ENCODE measurements at regions not wholly inside any gene's neighbourhood (a gene's known extent, or its start where the extent isn't known, plus 50 kb on each side); places are given as distances from the start of the nearest gene placed in this dataset.

DNA sequence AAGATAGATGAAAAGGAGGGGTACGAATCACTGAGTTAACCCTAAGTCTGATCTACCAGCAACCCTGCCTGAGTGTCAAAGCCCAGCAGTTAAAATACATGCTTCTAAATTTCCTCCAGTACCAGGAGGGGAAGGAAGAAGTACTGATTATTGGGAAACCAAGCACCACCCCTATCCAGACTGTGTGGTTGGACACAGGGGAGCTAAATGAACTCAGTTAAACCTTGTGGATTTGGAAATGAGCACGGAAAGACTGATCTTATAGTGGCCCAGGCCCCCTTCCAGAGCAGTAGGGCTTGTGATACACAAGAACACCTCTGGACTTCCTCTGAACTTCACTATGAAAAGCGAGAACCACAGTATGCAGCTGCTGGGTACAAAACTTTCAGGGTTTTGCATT lies 585.6 kb downstream of the MAFB start:
- Mint-ChIP-seq H3K27ac (no peak overlapping the region), H3K27me3 (peaks cover 17% of the 10 kb centered on the region), H3K4me1 (no peaks in the 10 kb centered on the region), H3K36me3 (no peaks in the 10 kb centered on the region), H3K4me3 (no peak overlapping the region), H3K9me3 (no peaks in the 10 kb centered on the region)
- DNase-seq (ENCODE audit: low spot score in 2 of 2) (no peak), ATAC-seq (ENCODE audit: low read depth) (no peak)

- no peaks in the 10 kb centered on the region for H3K36me3 Mint-ChIP-seq
Measured at GRCh38 chr20:40101560-40101959, 587.5 kb downstream of the MAFB start.

GRCh38 chr20:40100261-40100660 lies 588.8 kb downstream of the MAFB start:
- no peak for ATAC-seq (ENCODE audit: low read depth)
- Mint-ChIP-seq H3K27ac (no peak overlapping the region), H3K4me1 (no peaks in the 10 kb centered on the region), H3K9me3 (no peaks in the 10 kb centered on the region), H3K4me3 (no peak overlapping the region), H3K36me3 (no peaks in the 10 kb centered on the region), H3K27me3 (peaks cover 10% of the 10 kb centered on the region)
- no peak for DNase-seq (ENCODE audit: low spot score in 2 of 2)

More at GRCh38 chr20:40101560-40101959, 587.5 kb downstream of the MAFB start:
- H3K27me3 Mint-ChIP-seq, result peaks cover 16% of the 10 kb centered on the region
- no peak for ATAC-seq (ENCODE audit: low read depth)
- H3K4me3 Mint-ChIP-seq, result no peak overlapping the region
- no peaks in the 10 kb centered on the region for H3K9me3 Mint-ChIP-seq
- DNase-seq (ENCODE audit: low spot score in 2 of 2), result no peak
- no peaks in the 10 kb centered on the region for H3K4me1 Mint-ChIP-seq
- no peak overlapping the region for H3K27ac Mint-ChIP-seq

- Mint-ChIP-seq H3K4me3 (no peak overlapping the region), H3K27ac (no peak overlapping the region), H3K9me3 (peaks cover 10% of the 10 kb centered on the region), H3K4me1 (no peaks in the 10 kb centered on the region), H3K27me3 (no peaks in the 10 kb centered on the region), H3K36me3 (no peaks in the 10 kb centered on the region)
- ATAC-seq (ENCODE audit: low read depth) (no peak), DNase-seq (ENCODE audit: low spot score in 2 of 2) (no peak)
Measured at GRCh38 chr20:40090236-40090635, 598.8 kb downstream of the MAFB start.

DNA sequence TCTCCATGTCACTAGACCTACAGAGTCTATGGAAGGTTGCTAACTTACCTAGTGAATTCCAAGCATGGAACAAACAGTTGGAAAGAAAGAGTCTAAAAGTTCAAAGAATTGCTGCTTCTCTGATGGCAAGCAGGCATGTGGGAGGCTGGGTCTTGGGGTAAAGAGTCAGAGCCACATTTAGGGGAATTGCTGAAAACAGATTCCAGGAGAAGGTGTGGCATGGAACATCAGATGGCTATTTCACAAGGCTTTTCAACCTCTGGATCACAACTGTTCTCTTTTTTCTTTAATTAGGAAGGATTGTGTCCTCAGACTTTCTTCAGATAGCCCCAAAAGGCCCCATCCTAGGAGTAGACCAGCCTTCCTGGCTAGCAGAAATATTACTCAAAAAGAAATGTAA lies 601.5 kb downstream of the MAFB start:
- Mint-ChIP-seq H3K9me3 (peaks cover 6% of the 10 kb centered on the region), H3K4me1 (no peaks in the 10 kb centered on the region), H3K4me3 (no peak overlapping the region), H3K27me3 (peaks cover 2% of the 10 kb centered on the region), H3K36me3 (no peaks in the 10 kb centered on the region), H3K27ac (no peak overlapping the region)
- ATAC-seq (ENCODE audit: low read depth) (no peak), DNase-seq (ENCODE audit: low spot score in 2 of 2) (no peak)

DNA sequence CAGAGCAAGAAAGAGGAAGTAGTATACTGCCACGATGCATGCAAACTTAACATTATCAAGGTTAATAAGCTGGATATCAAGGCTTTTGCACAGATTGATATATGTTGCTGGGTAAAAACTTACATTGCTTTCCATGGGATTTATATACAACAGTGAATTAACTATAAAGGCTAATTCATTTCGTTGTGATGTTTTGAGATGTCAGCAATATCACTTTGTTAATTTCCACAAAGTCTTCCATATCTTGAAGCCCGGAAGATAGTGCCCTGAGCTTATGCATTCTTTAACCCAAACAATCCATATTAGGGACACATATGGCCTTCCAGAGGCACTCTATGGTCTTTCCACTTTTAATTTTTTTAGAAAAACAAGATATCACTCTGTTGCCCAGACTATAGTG lies 603.5 kb downstream of the MAFB start:
- H3K27me3 Mint-ChIP-seq, result peaks cover 2% of the 10 kb centered on the region
- H3K36me3 Mint-ChIP-seq, result no peaks in the 10 kb centered on the region
- peaks cover 1% of the 10 kb centered on the region for H3K9me3 Mint-ChIP-seq
- DNase-seq (ENCODE audit: low spot score in 2 of 2) (no peak), ATAC-seq (ENCODE audit: low read depth) (no peak)
- H3K27ac Mint-ChIP-seq, result no peak overlapping the region
- H3K4me3 Mint-ChIP-seq, result no peak overlapping the region
- no peaks in the 10 kb centered on the region for H3K4me1 Mint-ChIP-seq

GRCh38 chr20:40082436-40082835 lies 606.6 kb downstream of the MAFB start:
- Mint-ChIP-seq H3K9me3 (no peaks in the 10 kb centered on the region), H3K27me3 (peaks cover 2% of the 10 kb centered on the region), H3K4me3 (no peak overlapping the region), H3K36me3 (no peaks in the 10 kb centered on the region), H3K27ac (no peak overlapping the region), H3K4me1 (no peaks in the 10 kb centered on the region)
- no peak for ATAC-seq (ENCODE audit: low read depth)
- DNase-seq (ENCODE audit: low spot score in 2 of 2), result no peak

DNA sequence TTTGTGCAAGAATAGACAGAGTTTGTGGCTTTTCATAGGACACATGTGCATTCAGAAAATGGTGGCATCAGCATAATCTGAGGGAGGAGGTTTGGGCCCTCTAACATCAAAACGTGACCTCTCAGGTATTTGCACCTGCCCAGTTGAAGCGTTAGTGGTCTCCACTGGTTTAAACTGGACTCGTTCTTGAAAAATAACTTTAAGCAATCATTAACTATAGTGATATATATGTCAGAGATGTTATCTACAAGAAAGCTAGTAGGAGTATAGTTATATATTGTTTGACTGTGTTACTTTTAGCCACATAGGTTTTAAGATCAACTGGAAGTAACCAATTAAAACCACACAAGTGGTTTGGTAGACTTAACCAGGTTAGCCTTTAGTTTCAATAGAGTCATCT lies 607.4 kb downstream of the MAFB start:
- DNase-seq (ENCODE audit: low spot score in 2 of 2) (no peak), ATAC-seq (ENCODE audit: low read depth) (no peak)
- no peaks in the 10 kb centered on the region for H3K36me3 Mint-ChIP-seq
- peaks cover 2% of the 10 kb centered on the region for H3K27me3 Mint-ChIP-seq
- H3K4me1 Mint-ChIP-seq, result no peaks in the 10 kb centered on the region
- H3K9me3 Mint-ChIP-seq, result no peaks in the 10 kb centered on the region
- H3K4me3 Mint-ChIP-seq, result no peak overlapping the region
- H3K27ac Mint-ChIP-seq, result no peak overlapping the region

DNA sequence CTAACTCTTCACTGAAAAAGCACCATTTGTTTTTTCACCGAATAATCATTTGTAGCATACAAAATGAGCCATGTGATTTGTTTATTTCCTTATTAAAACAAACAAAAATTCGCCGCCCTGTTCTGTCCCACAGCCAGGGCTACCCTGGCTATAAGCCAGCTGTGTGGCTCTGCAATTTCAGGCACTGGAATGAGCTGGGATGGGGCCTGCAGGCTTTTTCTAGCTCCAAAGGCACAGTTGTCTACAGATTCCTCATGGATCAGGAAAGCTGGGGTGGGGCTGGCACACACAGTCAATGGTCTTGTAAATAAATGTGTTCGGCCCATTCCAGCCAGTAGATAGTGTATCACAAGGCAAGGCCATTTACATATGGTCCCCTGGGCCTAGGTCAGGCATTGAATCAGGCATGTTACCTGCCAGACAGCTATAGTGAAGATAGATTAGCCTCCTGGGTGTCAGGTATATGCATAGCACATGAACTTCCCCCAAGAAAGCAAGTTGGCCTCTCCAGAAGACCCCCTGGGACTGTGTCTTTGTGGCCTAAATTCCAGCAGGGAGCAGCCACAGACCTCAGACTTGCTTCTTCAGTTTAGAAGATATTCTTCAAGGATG lies 608.9 kb downstream of the MAFB start:
- H3K27ac Mint-ChIP-seq, result no peak overlapping the region
- ATAC-seq (ENCODE audit: low read depth) (no peak), DNase-seq (ENCODE audit: low spot score in 2 of 2) (no peak)
- peaks cover 2% of the 10 kb centered on the region for H3K27me3 Mint-ChIP-seq
- no peaks in the 10 kb centered on the region for H3K36me3 Mint-ChIP-seq
- no peaks in the 10 kb centered on the region for H3K4me1 Mint-ChIP-seq
- H3K9me3 Mint-ChIP-seq, result no peaks in the 10 kb centered on the region
- no peak overlapping the region for H3K4me3 Mint-ChIP-seq

DNA sequence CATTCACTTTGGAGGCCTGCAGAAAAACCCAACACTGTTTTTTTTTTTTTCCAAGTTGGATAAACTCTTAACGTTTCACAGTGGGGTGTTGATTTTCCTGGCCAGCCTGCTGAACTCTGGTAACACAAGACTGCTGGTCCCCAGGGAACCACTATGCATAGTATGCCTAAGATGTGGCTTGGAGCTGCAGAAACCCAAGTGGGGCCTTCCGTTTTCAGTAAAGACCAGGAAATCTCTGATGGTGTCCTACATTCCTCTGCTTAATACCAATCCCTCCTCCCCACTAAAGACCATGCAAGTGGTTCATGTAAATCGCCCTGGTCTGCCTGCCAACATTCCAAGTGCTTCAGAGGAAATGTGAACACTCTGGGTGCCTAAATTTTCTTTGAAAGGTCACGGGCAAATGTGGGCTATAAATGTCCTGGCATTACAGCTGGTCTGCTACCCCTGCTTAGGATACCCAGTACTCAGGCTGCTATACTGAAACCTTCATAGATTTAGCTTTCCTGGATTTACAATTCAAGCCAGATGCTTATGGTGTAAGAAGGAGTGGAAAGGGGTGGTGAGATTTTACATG lies 615.4 kb downstream of the MAFB start:
- DNase-seq (ENCODE audit: low spot score in 2 of 2) (no peak), ATAC-seq (ENCODE audit: low read depth) (no peak)
- Mint-ChIP-seq H3K27ac (no peak overlapping the region), H3K4me3 (no peak overlapping the region), H3K4me1 (no peaks in the 10 kb centered on the region), H3K27me3 (no peaks in the 10 kb centered on the region), H3K9me3 (peaks cover 3% of the 10 kb centered on the region), H3K36me3 (no peaks in the 10 kb centered on the region)

DNA sequence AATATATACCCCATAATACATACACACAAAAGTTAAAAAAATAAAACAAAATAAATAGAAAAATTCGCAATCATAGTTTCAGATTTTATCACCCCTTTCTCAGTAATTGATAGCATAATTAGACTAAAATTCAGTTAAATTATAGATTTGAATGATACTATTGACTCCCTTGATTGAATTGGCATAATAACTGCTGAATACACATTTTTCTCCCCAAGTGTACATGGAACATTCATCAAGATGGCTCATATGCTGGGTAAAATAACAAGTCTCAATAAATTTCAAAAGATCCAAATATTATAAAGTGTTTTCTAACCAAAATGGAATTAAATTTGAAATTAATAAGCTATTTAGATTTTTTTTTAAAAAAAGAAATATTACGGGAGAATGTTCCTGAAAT lies 616.1 kb downstream of the MAFB start:
- Mint-ChIP-seq H3K27me3 (peaks cover 1% of the 10 kb centered on the region), H3K27ac (no peak overlapping the region), H3K4me1 (no peaks in the 10 kb centered on the region), H3K9me3 (peaks cover 7% of the 10 kb centered on the region), H3K4me3 (no peak overlapping the region), H3K36me3 (no peaks in the 10 kb centered on the region)
- no peak for ATAC-seq (ENCODE audit: low read depth)
- no peak for DNase-seq (ENCODE audit: low spot score in 2 of 2)

GRCh38 chr20:40056171-40056570 lies 632.9 kb downstream of the MAFB start:
- no peak for DNase-seq (ENCODE audit: low spot score in 2 of 2)
- Mint-ChIP-seq H3K4me1 (no peaks in the 10 kb centered on the region), H3K27ac (no peak overlapping the region), H3K27me3 (peaks cover 9% of the 10 kb centered on the region), H3K36me3 (no peaks in the 10 kb centered on the region), H3K4me3 (no peak overlapping the region), H3K9me3 (peaks cover 8% of the 10 kb centered on the region)
- no peak for ATAC-seq (ENCODE audit: low read depth)

DNA sequence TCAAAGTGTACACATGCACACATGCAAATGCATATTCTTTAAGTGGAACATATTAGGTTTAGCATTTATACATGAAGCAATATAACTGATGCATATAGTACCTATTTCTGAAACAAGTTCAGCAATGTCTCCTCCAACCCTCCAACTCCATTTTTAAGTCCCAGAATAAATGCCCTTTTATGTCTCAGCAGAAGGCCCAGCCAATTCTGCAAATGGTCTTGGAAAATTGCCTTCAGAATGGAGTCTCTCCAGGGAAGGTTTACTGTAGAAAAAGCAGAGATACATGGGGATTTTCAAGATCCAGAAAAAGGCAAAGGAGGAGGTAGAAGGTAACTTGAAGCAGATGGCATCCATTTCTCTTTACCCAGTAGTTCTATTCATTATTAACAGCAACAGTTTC lies 633.3 kb downstream of the MAFB start:
- Mint-ChIP-seq H3K27ac (no peak overlapping the region), H3K4me1 (no peaks in the 10 kb centered on the region), H3K4me3 (no peak overlapping the region), H3K9me3 (peaks cover 8% of the 10 kb centered on the region), H3K27me3 (peaks cover 9% of the 10 kb centered on the region), H3K36me3 (no peaks in the 10 kb centered on the region)
- DNase-seq (ENCODE audit: low spot score in 2 of 2) (no peak), ATAC-seq (ENCODE audit: low read depth) (no peak)

DNA sequence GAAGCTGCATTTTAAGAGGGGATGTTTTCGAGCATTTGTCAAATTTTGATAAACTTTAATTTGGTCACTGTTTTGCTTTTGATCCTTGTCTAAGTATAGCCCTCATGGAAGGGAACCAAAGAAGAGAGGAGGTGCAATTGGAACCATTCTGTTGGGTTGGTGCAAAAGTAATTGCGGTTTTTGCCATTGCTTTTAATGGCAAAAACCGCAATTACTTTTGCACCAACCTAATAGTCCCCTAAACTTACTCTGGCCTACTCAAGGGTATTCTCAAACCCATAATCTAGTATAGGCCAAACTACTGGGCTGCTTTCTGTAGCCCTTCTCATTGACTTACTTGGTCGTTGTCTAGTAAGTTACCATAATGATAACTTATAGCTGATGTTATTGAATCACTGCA lies 634.7 kb downstream of the MAFB start:
- H3K4me3 Mint-ChIP-seq, result no peak overlapping the region
- peaks cover 10% of the 10 kb centered on the region for H3K27me3 Mint-ChIP-seq
- DNase-seq (ENCODE audit: low spot score in 2 of 2) (no peak), ATAC-seq (ENCODE audit: low read depth) (no peak)
- H3K9me3 Mint-ChIP-seq, result peaks cover 4% of the 10 kb centered on the region
- H3K27ac Mint-ChIP-seq, result no peak overlapping the region
- no peaks in the 10 kb centered on the region for H3K36me3 Mint-ChIP-seq
- H3K4me1 Mint-ChIP-seq, result no peaks in the 10 kb centered on the region

GRCh38 chr20:40050596-40050995 lies 638.4 kb downstream of the MAFB start:
- no peak overlapping the region for H3K27ac Mint-ChIP-seq
- no peak for ATAC-seq (ENCODE audit: low read depth)

More at GRCh38 chr20:40050596-40050995, 638.4 kb downstream of the MAFB start:
- Mint-ChIP-seq H3K4me1 (no peaks in the 10 kb centered on the region), H3K4me3 (no peak overlapping the region), H3K27me3 (peaks cover 9% of the 10 kb centered on the region), H3K9me3 (no peaks in the 10 kb centered on the region), H3K36me3 (no peaks in the 10 kb centered on the region)
- DNase-seq (ENCODE audit: low spot score in 2 of 2), result no peak

All from memory B cell (primary cell).